MG63 (cell line): ENCODE measurements at regions not wholly inside any gene's neighbourhood (a gene's known extent, or its start where the extent isn't known, plus 50 kb on each side); places are given as distances from the start of the nearest gene placed in this dataset.

Source experiments
- DNase-seq: peaks from one replicate; pipeline ENCODE4 v3.0.0-alpha.2; 2020
- H3K27me3 ChIP-seq: fragments of 250-450 bp; sonication (Bioruptor Pico); 2 replicates; pipeline ENCODE4 v1.5.1; 2020; ENCODE audit warnings: mild to moderate bottlenecking, moderate library complexity
- H3K36me3 ChIP-seq: fragments of 250-450 bp; sonication (Bioruptor Pico); 2 replicates; pipeline ENCODE4 v1.5.1; 2020; ENCODE audit warnings: mild to moderate bottlenecking, moderate library complexity
- H3K4me3 ChIP-seq: fragments of 250-450 bp; sonication (Bioruptor Pico); 2 replicates; pipeline ENCODE4 v1.5.1; 2020; ENCODE audit warnings: mild to moderate bottlenecking, moderate library complexity
- H3K9me3 ChIP-seq: fragments of 250-450 bp; sonication (Bioruptor Pico); 2 replicates; pipeline ENCODE4 v1.5.1; 2020; ENCODE audit warnings: mild to moderate bottlenecking, moderate library complexity

- Histone ChIP-seq H3K36me3 (no peaks in the 10 kb centered on the region), H3K4me3 (no peak overlapping the region), H3K9me3 (no peaks in the 10 kb centered on the region), H3K27me3 (no peaks in the 10 kb centered on the region)
- no peak for DNase-seq
Observed at GRCh38 chr13:75149776-75150175, 332.2 kb downstream of the TBC1D4 start.

DNA sequence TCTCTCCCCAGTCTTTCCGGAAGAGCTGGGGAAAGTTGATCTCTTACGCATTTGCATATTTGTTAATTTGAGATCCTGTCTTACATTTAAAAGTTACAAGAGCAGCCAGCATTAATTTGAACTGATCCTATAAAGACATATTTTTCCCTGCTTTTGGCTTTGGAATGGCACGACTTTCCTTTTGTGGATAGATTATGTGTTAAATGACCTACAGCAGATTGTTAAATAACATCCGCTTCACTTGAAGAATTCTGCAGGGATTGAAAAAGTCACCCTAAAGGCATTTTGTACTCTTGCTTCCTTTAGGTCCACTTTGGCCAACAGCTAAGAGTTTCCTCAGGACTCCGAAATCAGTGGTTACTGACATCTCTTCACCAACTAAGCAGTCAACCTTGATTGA lies 334.0 kb downstream of the TBC1D4 start:
- no peaks in the 10 kb centered on the region for H3K36me3 ChIP-seq
- no peak for DNase-seq
- no peaks in the 10 kb centered on the region for H3K9me3 ChIP-seq
- H3K4me3 ChIP-seq = no peak overlapping the region
- H3K27me3 ChIP-seq = no peaks in the 10 kb centered on the region

- Histone ChIP-seq H3K4me3 (no peak overlapping the region), H3K9me3 (no peaks in the 10 kb centered on the region), H3K36me3 (no peaks in the 10 kb centered on the region), H3K27me3 (no peaks in the 10 kb centered on the region)
- no peak for DNase-seq
Observed at GRCh38 chr13:75146436-75146835, 335.5 kb downstream of the TBC1D4 start.

DNA sequence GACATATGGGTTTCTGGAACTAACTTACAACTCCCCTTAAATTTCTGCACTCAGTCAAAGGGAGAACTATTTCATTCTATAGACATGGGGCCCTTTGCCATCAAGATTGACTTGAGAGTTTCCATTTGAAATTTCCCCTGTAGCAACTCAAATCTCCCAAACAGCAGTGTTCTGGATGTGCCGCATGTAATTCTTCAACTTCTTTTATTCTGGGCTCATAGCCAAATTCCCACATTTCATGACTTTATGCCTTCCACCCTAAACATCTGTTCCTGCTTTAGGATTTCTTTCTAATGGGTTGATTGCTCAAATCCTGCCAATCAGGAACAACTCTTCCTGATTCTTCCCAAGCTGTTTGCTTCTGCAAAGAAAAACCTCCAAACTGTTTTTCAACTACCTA lies 336.0 kb downstream of the TBC1D4 start:
- no peaks in the 10 kb centered on the region for H3K9me3 ChIP-seq
- no peak overlapping the region for H3K4me3 ChIP-seq
- no peaks in the 10 kb centered on the region for H3K36me3 ChIP-seq
- H3K27me3 ChIP-seq = no peaks in the 10 kb centered on the region
- no peak for DNase-seq

GRCh38 chr13:75139291-75139690 lies 342.7 kb downstream of the TBC1D4 start:
- DNase-seq = no peak
- Histone ChIP-seq H3K36me3 (no peaks in the 10 kb centered on the region), H3K4me3 (no peak overlapping the region), H3K9me3 (peaks cover 14% of the 10 kb centered on the region), H3K27me3 (no peaks in the 10 kb centered on the region)

GRCh38 chr13:75137911-75138571 lies 343.9 kb downstream of the TBC1D4 start:
- Histone ChIP-seq H3K36me3 (no peaks in the 10 kb centered on the region), H3K4me3 (no peak overlapping the region), H3K9me3 (peaks cover 14% of the 10 kb centered on the region), H3K27me3 (no peaks in the 10 kb centered on the region)
- DNase-seq = no peak

- H3K4me3 ChIP-seq = no peak overlapping the region
- no peaks in the 10 kb centered on the region for H3K36me3 ChIP-seq
- H3K9me3 ChIP-seq = peaks cover 14% of the 10 kb centered on the region
- no peaks in the 10 kb centered on the region for H3K27me3 ChIP-seq
- no peak for DNase-seq
Observed at GRCh38 chr13:75136151-75136550, 345.8 kb downstream of the TBC1D4 start.

DNA sequence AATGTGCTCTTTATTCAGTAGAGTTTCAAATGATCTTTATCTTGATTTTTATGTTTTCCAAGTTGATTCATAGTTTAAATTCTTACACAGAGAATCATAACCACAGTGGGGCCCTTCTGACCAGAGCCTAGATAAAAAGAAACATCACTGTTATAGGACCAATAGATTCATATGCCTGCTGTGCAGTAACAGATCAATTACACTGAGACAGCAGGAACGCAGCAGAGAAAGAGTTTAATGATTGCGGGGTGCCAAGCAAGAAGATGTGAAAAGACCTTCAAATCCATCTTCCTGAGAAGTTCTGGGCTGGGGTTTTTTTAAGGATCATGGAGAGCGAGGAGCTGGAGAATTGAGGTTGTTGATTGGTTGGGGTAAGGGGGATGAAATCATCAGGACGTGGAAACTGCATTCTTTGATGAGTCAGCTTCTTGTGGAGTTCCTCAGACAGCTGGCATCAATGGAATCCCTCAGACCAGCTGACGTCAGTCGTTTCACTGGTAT lies 346.6 kb downstream of the TBC1D4 start:
- H3K36me3 ChIP-seq = no peaks in the 10 kb centered on the region
- DNase-seq = peak; percentile 32
- H3K9me3 ChIP-seq = peaks cover 14% of the 10 kb centered on the region
- no peak overlapping the region for H3K4me3 ChIP-seq
- no peaks in the 10 kb centered on the region for H3K27me3 ChIP-seq

- Histone ChIP-seq H3K9me3 (peaks cover 12% of the 10 kb centered on the region), H3K36me3 (no peaks in the 10 kb centered on the region), H3K27me3 (no peaks in the 10 kb centered on the region), H3K4me3 (no peak overlapping the region)
- DNase-seq = no peak
Observed at GRCh38 chr13:75132701-75133695, 349.0 kb downstream of the TBC1D4 start.

GRCh38 chr13:75129331-75129730 lies 352.6 kb downstream of the TBC1D4 start:
- peak; percentile 56 for DNase-seq
- no peaks in the 10 kb centered on the region for H3K9me3 ChIP-seq
- H3K27me3 ChIP-seq = no peaks in the 10 kb centered on the region

DNA sequence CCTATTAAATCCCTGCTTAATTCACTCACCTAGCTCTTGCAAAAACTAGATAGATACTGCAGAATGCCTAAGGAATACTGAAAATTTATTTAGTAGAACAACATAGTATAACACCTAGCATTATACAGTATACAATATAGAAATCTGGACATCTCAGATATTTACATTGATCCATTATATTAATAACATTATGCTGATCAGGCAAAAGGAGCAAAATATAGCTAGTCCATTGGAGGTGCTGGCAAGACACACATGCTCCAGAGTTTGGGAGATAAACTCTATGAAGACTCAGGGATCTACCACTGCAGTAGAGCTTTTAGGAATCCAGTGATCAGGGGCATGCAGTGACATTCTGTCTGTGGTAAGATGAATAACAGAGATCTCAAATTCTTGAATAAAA lies 357.6 kb downstream of the TBC1D4 start:
- Histone ChIP-seq H3K27me3 (no peaks in the 10 kb centered on the region), H3K36me3 (no peaks in the 10 kb centered on the region), H3K4me3 (no peak overlapping the region), H3K9me3 (no peaks in the 10 kb centered on the region)
- DNase-seq = no peak

More at GRCh38 chr13:75129331-75129730, 352.6 kb downstream of the TBC1D4 start:
- Histone ChIP-seq H3K4me3 (no peak overlapping the region), H3K36me3 (no peaks in the 10 kb centered on the region)

DNA sequence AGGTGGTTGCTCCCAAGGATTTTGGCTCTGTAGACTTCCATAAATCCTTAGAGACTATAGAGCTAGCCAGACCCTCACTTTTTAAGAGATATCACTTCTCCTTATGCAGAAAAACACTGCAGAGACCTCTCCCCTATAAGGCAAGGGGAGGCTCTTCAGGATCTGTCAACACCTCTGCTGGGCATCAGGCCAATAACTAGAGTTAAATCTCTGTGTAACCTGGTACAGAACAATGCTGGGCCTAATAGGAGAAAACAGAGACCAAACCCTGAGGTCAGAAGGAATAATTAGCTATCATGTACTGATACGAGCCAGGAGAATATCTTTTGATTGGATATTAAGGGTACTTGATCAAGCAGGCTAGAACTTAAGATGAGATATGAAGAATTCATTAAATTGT lies 358.5 kb downstream of the TBC1D4 start:
- no peak overlapping the region for H3K4me3 ChIP-seq
- H3K36me3 ChIP-seq = no peaks in the 10 kb centered on the region
- H3K27me3 ChIP-seq = no peaks in the 10 kb centered on the region
- H3K9me3 ChIP-seq = no peaks in the 10 kb centered on the region
- DNase-seq = no peak

DNA sequence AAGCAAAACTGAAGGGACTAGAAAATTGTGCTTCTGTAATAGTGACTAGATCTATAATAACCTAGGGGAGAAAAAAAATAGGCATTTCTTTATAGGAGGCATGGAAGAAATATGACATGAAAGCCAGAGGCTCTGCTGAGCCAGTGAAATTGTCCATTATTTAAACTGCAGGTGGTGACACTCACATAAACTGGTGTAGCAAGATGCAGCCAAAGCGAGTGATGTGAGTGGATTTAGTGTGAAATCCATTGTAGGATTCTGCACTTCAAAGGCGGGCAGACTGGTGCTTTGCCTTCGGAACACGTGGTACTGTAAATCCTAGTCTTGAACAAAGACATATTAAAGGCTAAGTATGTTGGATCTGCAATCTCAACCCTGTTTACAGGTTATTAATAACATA lies 361.9 kb downstream of the TBC1D4 start:
- Histone ChIP-seq H3K27me3 (no peaks in the 10 kb centered on the region), H3K9me3 (no peaks in the 10 kb centered on the region), H3K36me3 (no peaks in the 10 kb centered on the region), H3K4me3 (no peak overlapping the region)
- DNase-seq = no peak

- Histone ChIP-seq H3K4me3 (no peak overlapping the region), H3K36me3 (no peaks in the 10 kb centered on the region), H3K9me3 (no peaks in the 10 kb centered on the region), H3K27me3 (no peaks in the 10 kb centered on the region)
- no peak for DNase-seq
Observed at GRCh38 chr13:75115171-75115570, 366.8 kb downstream of the TBC1D4 start.

DNA sequence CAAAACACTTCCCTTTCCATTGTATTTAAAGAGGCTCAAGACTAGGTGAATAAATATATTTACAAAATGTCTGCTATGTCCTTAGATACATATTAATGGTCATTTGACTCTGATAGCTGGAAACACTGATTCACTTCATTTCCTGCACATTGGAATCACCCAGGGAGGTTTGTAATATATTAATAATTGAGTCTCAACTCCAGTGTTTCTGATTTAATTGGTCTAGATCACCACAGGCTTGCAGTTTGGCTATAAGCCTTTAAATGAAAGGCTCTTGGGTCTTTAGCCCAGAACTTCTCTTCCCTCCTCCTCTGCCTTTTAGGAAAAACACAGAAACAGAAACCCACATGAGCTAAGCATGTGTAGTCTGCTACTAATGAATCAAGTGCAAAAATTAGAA lies 378.0 kb downstream of the TBC1D4 start:
- H3K9me3 ChIP-seq = no peaks in the 10 kb centered on the region
- no peaks in the 10 kb centered on the region for H3K27me3 ChIP-seq
- DNase-seq = no peak
- no peaks in the 10 kb centered on the region for H3K36me3 ChIP-seq
- no peak overlapping the region for H3K4me3 ChIP-seq

DNA sequence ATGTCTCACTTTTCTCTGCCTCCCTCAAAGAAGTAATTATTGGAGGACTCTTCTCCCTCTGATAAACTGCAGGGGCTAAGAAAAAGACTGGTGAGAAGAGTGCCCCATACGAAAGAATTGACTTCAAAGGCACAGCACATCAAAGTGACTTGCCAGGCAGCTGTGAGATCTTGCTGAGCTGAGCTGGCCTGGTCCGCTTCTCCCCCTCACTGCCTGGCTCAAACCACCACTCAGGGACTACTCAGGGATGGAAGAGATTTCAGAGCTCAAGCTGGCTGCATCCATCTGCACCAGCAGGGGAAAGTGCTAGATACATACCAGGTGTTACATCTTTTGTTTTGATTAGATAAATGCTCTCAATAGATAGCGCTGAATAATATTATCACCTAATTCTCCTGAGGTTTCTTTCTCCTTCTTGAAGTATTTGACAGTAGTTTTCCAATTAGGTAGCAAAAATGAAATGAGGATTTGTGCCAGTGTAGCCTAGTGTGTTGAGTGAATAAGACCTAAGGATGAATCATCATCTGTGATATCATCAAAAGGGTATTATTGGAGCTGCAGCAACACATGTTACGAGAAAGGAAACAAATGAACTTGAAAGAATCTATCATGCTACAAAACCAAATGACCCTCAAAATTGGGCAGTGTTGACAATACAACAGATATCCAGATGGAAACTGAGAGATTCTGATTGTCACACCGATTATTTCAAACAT lies 379.8 kb downstream of the TBC1D4 start:
- no peak for DNase-seq
- no peaks in the 10 kb centered on the region for H3K27me3 ChIP-seq
- H3K4me3 ChIP-seq = no peak overlapping the region
- no peaks in the 10 kb centered on the region for H3K9me3 ChIP-seq
- no peaks in the 10 kb centered on the region for H3K36me3 ChIP-seq

DNA sequence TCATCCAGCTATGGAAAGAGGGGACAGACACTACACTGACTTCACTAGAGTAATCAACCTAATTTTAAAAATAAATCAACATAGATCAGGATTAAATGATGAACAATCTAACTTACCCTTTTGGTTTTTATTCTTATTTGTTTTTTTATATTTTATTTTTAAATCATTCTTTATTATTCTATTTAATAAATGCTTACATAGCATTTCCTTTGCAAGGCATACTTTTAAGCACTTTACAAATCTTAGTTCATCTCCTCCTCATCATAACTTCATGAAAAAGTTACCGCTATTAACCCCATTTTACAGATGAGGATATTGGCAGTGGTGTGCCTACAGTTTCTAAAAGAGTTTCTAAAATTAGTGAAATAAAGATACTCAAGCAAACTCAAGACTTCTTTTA lies 380.6 kb downstream of the TBC1D4 start:
- Histone ChIP-seq H3K36me3 (no peaks in the 10 kb centered on the region), H3K4me3 (no peak overlapping the region), H3K27me3 (no peaks in the 10 kb centered on the region), H3K9me3 (no peaks in the 10 kb centered on the region)
- no peak for DNase-seq
